Right cardiac atrium (tissue), 5 donors: ENCODE measurements at regions not wholly inside any gene's neighbourhood (a gene's known extent, or its start where the extent isn't known, plus 50 kb on each side); places are given as distances from the start of the nearest gene placed in this dataset.

Source experiments
- ATAC-seq, 2 donors: fragments of 200-7000 bp; cut with Tn5 transposase; one replicate each; pipeline versions ENCODE4 v1.8.0 to v1.9.1; 2020; ENCODE audit warnings: moderate library complexity in 2 of 2, mild to moderate bottlenecking in 1 of 2
- DNase-seq, 3 donors: peaks; one replicate each; pipeline ENCODE4 v3.0.0-alpha.2; 2020
- H3K27ac ChIP-seq: one replicate; pipeline ENCODE4 v1.5.1; 2013; ENCODE audit warnings: mild to moderate bottlenecking, low read length, control low read depth, moderate library complexity
- H3K27me3 ChIP-seq: one replicate; pipeline ENCODE4 v1.6.1; 2013; ENCODE audit not compliant: control insufficient read depth, insufficient read depth
- H3K4me1 ChIP-seq: one replicate; pipeline ENCODE4 v1.6.1; 2013; ENCODE audit warnings: low read length; ENCODE audit not compliant: control insufficient read depth, insufficient read depth
- H3K4me3 ChIP-seq: one replicate; pipeline ENCODE4 v1.5.1; 2013; ENCODE audit warnings: low read length, control low read depth
- H3K9me3 ChIP-seq: one replicate; pipeline ENCODE4 v1.6.1; 2013; ENCODE audit warnings: low read length; ENCODE audit not compliant: control insufficient read depth
- WGBS: extraction: QIAGEN DNeasy Blood & Tissue Kit; methylation state at CpG from one replicate; pipeline ENCODE4 v1.1.7; 2013; 5-methylcytosine and 5-hydroxymethylcytosine counted together
- intact Hi-C, 4 donors: fragments of 100-400 bp; cut with DNase I; formaldehyde crosslinking; loops; one replicate each; pipeline versions ENCODE4 v1.11.0 to v1.14.0; 2022 to 2023
- donor health status: healthy with polysubstance abuse.
- donor health status: DM: no; HTN: yes; CAD: no.
- donor health status: DM: no; HTN: no; CAD: no.
- donor health status: DM: no; HTN: yes; CAD: no; lungs with severe emphysema.
- donor health status: DM: yes; HTN: yes; CAD: no.

DNA sequence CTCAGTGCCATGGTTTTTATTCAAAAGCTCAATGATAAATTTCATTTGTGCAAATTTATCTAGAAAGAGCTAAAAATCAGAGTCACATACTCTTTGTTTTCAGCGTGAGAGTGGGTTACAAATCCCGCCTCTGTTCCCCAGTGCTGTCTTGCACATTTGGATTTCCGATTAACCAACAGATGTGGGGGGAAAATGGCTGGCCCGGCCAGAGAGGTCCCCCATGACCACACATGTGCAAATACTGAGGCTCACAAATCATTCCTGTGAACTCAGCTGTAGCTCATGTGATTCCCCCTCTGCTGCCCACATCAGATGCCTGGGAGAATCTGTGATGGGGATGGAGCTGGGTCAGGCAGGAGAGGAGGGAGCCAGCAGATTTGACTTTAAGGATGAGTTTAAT, 168.7 kb downstream of the PAX1 start:
- WGBS: 73% methylated on average over 4 of the region's 4 CpGs
- DNase-seq (no peak), ATAC-seq (no peak)
- no peaks in the 10 kb centered on the region for H3K9me3 ChIP-seq
- no peak overlapping the region for H3K27ac ChIP-seq
- no peaks in the 10 kb centered on the region for H3K27me3 ChIP-seq
- intact Hi-C loops: no loop called here
- no peaks in the 10 kb centered on the region for H3K4me1 ChIP-seq
- H3K4me3 ChIP-seq: no peak overlapping the region

GRCh38 chr20:21873291-21873690, 167.8 kb downstream of the PAX1 start:
- Histone ChIP-seq H3K4me1 (no peaks in the 10 kb centered on the region), H3K27ac (no peak overlapping the region), H3K27me3 (no peaks in the 10 kb centered on the region), H3K9me3 (no peaks in the 10 kb centered on the region), H3K4me3 (no peak overlapping the region)
- intact Hi-C loops: no loop called here
- ATAC-seq (no peak), DNase-seq (no peak)
- WGBS: 72% methylated on average over 3 of the region's 3 CpGs

GRCh38 chr20:21867811-21868210, 162.3 kb downstream of the PAX1 start:
- intact Hi-C loops: no loop called here

GRCh38 chr20:21867353-21867752, 161.9 kb downstream of the PAX1 start:
- Histone ChIP-seq H3K4me3 (no peak overlapping the region), H3K27ac (no peak overlapping the region), H3K27me3 (no peaks in the 10 kb centered on the region), H3K9me3 (no peaks in the 10 kb centered on the region), H3K4me1 (no peaks in the 10 kb centered on the region)
- WGBS: 43% methylated on average over 1 of the region's 1 CpG
- intact Hi-C loops: no loop called here
- ATAC-seq (no peak), DNase-seq (no peak)

More at GRCh38 chr20:21867811-21868210, 162.3 kb downstream of the PAX1 start:
- H3K9me3 ChIP-seq: no peaks in the 10 kb centered on the region
- H3K27ac ChIP-seq: no peak overlapping the region
- no peak overlapping the region for H3K4me3 ChIP-seq
- 85% methylated on average over 4 of the region's 4 CpGs for WGBS
- ATAC-seq: no peak
- no peaks in the 10 kb centered on the region for H3K27me3 ChIP-seq
- no peak for DNase-seq
- H3K4me1 ChIP-seq: no peaks in the 10 kb centered on the region

- intact Hi-C loops: no loop called here
- ATAC-seq: no peak
- Histone ChIP-seq H3K4me3 (no peak overlapping the region), H3K4me1 (no peaks in the 10 kb centered on the region), H3K27me3 (no peaks in the 10 kb centered on the region), H3K9me3 (no peaks in the 10 kb centered on the region), H3K27ac (no peak overlapping the region)
- WGBS: 92% methylated on average over 10 of the region's 10 CpGs
- DNase-seq: peak in 1 of 3 donors; percentile 5
Measured at GRCh38 chr20:21862956-21863355, 157.5 kb downstream of the PAX1 start.

- no peak overlapping the region for H3K27ac ChIP-seq
- ATAC-seq: no peak
- 56% methylated on average over 10 of the region's 10 CpGs for WGBS
- no peaks in the 10 kb centered on the region for H3K4me1 ChIP-seq
- intact Hi-C loops: no loop called here
- H3K9me3 ChIP-seq: no peaks in the 10 kb centered on the region
- H3K4me3 ChIP-seq: no peak overlapping the region
- DNase-seq: no peak
- H3K27me3 ChIP-seq: no peaks in the 10 kb centered on the region
Measured at GRCh38 chr20:21862259-21862946, 156.9 kb downstream of the PAX1 start.

DNA sequence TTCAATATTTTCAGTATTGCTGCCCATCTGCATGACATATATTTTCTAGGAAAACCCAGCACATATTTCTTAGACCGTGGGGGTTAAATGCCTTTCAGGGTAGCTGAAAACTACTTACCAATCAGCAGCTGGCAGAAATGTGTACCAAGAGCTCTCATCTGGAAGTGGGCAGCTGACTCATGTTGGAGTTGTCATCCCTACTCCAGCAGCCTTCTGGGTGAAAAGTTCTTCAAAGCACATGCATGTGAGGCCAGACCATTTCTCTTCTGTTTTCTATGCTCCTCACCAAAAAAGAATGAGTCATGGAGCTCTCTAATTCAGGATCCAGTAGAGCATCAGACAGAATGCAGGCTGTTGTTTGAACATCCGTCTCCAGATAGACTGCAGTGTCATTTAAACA, 135.5 kb downstream of the PAX1 start:
- 71% methylated on average over 2 of the region's 2 CpGs for WGBS
- no peak overlapping the region for H3K4me3 ChIP-seq
- DNase-seq: no peak
- H3K9me3 ChIP-seq: no peaks in the 10 kb centered on the region
- intact Hi-C loops: no loop called here
- ATAC-seq: no peak
- H3K27ac ChIP-seq: no peak overlapping the region
- H3K4me1 ChIP-seq: no peaks in the 10 kb centered on the region
- H3K27me3 ChIP-seq: no peaks in the 10 kb centered on the region

DNA sequence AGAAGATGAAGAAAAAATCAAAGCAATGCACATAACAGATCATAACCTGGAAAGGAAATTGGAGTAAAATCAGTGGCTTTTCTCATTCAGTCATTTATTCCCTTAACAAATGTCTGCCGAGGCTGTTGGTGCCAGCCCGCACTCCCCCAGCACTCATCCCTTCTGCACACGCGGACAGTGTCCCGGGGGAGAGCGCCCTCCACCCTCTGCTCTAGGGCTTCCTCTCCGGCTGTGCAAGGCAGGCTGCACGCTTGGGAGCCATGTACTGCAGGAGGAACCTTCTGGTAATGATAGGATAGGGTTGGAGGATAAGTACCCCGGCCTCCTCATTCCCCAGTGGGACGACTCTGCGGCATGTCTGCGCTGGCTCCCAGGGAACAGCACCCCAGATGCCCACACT, 134.5 kb downstream of the PAX1 start:
- Histone ChIP-seq H3K27me3 (no peaks in the 10 kb centered on the region), H3K4me3 (no peak overlapping the region), H3K4me1 (no peaks in the 10 kb centered on the region), H3K27ac (no peak overlapping the region), H3K9me3 (no peaks in the 10 kb centered on the region)
- DNase-seq: peak in 1 of 3 donors; percentile 41
- intact Hi-C loops: no loop called here
- WGBS: 77% methylated on average over 12 of the region's 12 CpGs
- ATAC-seq: no peak

DNA sequence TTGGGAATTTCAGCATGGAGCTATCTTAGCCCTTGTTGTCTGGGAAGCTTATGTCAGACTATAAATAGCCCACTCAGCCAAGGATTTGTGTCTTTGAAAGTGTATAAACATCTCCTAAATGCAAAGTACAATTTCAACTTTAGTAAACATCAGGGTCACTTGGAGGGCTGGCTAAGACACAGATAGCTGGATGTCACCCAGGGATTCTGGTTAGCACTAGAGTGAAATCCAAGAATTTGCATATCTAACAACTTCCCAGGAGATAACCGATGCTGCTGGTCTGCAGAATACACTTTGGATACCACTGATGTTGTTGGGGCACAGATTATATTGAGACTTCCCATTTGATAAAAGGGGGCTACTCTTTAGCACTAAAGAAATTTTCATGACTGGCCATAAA, 130.9 kb downstream of the PAX1 start:
- H3K4me3 ChIP-seq: no peak overlapping the region
- no peaks in the 10 kb centered on the region for H3K4me1 ChIP-seq
- ATAC-seq: no peak
- WGBS: 5% methylated on average over 1 of the region's 1 CpG
- no peak overlapping the region for H3K27ac ChIP-seq
- no peaks in the 10 kb centered on the region for H3K9me3 ChIP-seq
- no peaks in the 10 kb centered on the region for H3K27me3 ChIP-seq
- DNase-seq: no peak
- intact Hi-C loops: no loop called here

- ATAC-seq (no peak), DNase-seq (no peak)
- no peaks in the 10 kb centered on the region for H3K4me1 ChIP-seq
- intact Hi-C loops: no loop called here
- H3K4me3 ChIP-seq: no peak overlapping the region
- H3K27ac ChIP-seq: no peak overlapping the region
- WGBS: 73% methylated on average over 1 of the region's 1 CpG
- no peaks in the 10 kb centered on the region for H3K9me3 ChIP-seq
- H3K27me3 ChIP-seq: no peaks in the 10 kb centered on the region
Measured at GRCh38 chr20:21835042-21835441, 129.6 kb downstream of the PAX1 start.

DNA sequence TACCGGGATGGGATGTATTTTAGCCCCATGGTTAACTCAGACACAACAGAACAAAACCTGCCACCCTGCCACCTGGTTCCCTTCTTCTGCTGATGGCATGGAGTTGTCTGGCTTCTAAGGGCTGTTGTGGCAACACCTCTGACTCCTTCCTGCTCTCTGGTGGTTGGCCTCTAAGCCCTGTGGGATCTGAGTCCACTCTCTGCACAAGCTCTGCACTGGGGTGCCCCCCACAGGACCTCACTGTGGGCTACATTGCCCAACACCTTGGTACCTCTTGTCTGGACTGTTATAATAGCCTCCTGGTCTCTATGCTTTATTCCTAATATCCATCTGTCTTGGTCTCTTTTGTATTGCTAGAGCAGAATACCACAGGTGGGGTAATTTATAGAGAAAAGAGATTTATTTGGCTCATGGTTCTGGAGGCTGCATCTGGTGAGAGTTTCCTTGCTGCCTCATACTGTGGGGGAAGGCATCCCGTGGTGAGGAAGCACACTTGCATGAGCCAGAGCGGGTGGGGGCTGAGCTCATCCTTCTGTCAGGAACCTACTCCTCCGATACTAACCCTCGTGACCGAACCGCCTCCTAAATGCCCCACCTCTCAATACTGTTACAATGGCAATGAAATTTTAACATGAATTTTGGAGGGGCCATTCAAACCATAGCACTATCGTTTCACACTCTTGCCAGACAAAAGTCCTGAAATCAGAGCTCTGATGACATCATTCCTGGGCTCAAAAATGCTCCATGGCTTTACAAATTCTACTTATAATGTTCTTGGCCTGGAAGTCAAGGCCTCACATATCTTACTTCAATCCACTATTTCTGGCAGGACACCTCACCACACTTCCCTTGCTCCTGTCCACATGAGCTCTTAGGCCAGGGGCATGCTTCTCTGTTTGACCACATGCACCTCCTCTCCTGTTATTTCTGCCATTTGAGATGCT, 127.2 kb downstream of the PAX1 start:
- intact Hi-C loops: no loop called here
- DNase-seq (no peak), ATAC-seq (no peak)
- no peak overlapping the region for H3K4me3 ChIP-seq
- WGBS: 64% methylated on average over 8 of the region's 8 CpGs
- H3K4me1 ChIP-seq: no peaks in the 10 kb centered on the region
- H3K27ac ChIP-seq: no peak overlapping the region
- H3K9me3 ChIP-seq: no peaks in the 10 kb centered on the region
- no peaks in the 10 kb centered on the region for H3K27me3 ChIP-seq
